HCT116 (cell line): ENCODE measurements at regions not wholly inside any gene's neighbourhood (a gene's known extent, or its start where the extent isn't known, plus 50 kb on each side); places are given as distances from the start of the nearest gene placed in this dataset.

Experiments used
- ATAC-seq: fragments of 200-7000 bp; cut with Tn5 transposase; 2 replicates; pipeline ENCODE4 v1.9.1; 2020; ENCODE audit warnings: mild to moderate bottlenecking, moderate library complexity
- BruUV-seq: library from RNA; stranded (reverse); fragments of 400-500 nt; replicated peaks from 2 replicates; lab custom pipeline; 2021; lab: Mats Ljungman, UMichigan
- CTCF ChIA-PET: fragments of 300-600 bp; sonication (Branson Sonifier 250); formaldehyde crosslinking; loops from one replicate; lab custom pipeline; 2021; ENCODE audit warnings: antibody characterized with exemption; lab: Charles Lee
- POLR2A ChIA-PET: fragments of 300-600, 350-600 bp; sonication (Branson Sonifier 250); formaldehyde crosslinking; loops from one replicate; lab custom pipeline; 2021; ENCODE audit warnings: antibody characterized with exemption; lab: Charles Lee
- RAD21 ChIA-PET, 2 experiments: fragments of 300-600 bp; sonication (Branson Sonifier 250); formaldehyde crosslinking; loops; one replicate each; lab custom pipeline; 2023; ENCODE audit warnings: low total read pairs in 2 of 2; ENCODE audit not compliant: uncharacterized antibody in 2 of 2, unreplicated experiment in 2 of 2, low non-redundant PET in 1 of 2; lab: Charles Lee
- DNase-seq: peaks from one replicate; pipeline ENCODE4 v3.0.0-alpha.2; 2010; ENCODE audit warnings: low read depth, low spot score
- H2AFZ ChIP-seq: fragments of 200-600 bp; shearing (Covaris generic), sonication (generic); 2 replicates; pipeline ENCODE4 v1.6.1; 2017; ENCODE audit warnings: low read depth, mixed run types, mixed read lengths, antibody characterized with exemption, low read length; ENCODE audit not compliant: poor library complexity, severe bottlenecking
- H3K27ac ChIP-seq: 2 replicates; pipeline ENCODE4 v1.5.1; 2012; ENCODE audit warnings: low read depth, low read length
- H3K27me3 ChIP-seq: fragments of 200-600 bp; sonication (generic); 2 replicates; pipeline ENCODE4 v1.6.1; 2016; ENCODE audit warnings: mixed run types, low read length, mixed read lengths; ENCODE audit not compliant: insufficient read depth
- H3K36me3 ChIP-seq, 2 experiments: fragments of 200-500 bp in 1 of 2; fragments of 200-600 bp in 1 of 2; sonication (Bioruptor generic) in 1 of 2; sonication (generic) in 1 of 2; 2 replicates each; pipeline versions ENCODE4 v1.5.1 to v1.6.1; 2014 to 2016; ENCODE audit warnings: low read length in 2 of 2, inconsistent platforms in 1 of 2, mixed read lengths in 1 of 2, mixed run types in 1 of 2; ENCODE audit not compliant: insufficient read depth in 2 of 2, control insufficient read depth in 1 of 2
- H3K4me1 ChIP-seq, 2 experiments: fragments of 200-600 bp in 1 of 2; sonication (generic) in 1 of 2; 2 replicates each; pipeline versions ENCODE4 v1.5.1 to v1.6.1; 2012 to 2017; ENCODE audit warnings: low read length in 2 of 2, inconsistent platforms in 1 of 2, mild to moderate bottlenecking in 1 of 2, mixed read lengths in 1 of 2, mixed run types in 1 of 2, moderate library complexity in 1 of 2; ENCODE audit not compliant: insufficient read depth in 2 of 2, control insufficient read depth in 1 of 2
- H3K4me2 ChIP-seq: fragments of 200-600 bp; sonication (generic); 2 replicates; pipeline ENCODE4 v1.6.1; 2017; ENCODE audit warnings: mixed run types, low read length, mixed read lengths
- H3K4me3 ChIP-seq, 2 experiments: fragments of 200-600 bp in 1 of 2; sonication (generic) in 1 of 2; replicated peaks in 1 of 2; 2 replicates each; pipeline ENCODE4 v1.5.1; 2011 to 2016; ENCODE audit warnings: low read length in 2 of 2, control low read depth in 1 of 2, low read depth in 1 of 2, mild to moderate bottlenecking in 1 of 2, mixed read lengths in 1 of 2, mixed run types in 1 of 2
- H3K79me2 ChIP-seq: fragments of 200-600 bp; sonication (generic); 2 replicates; pipeline ENCODE4 v1.6.1; 2017; ENCODE audit warnings: mild to moderate bottlenecking, mixed run types, low read length, moderate library complexity, mixed read lengths; ENCODE audit not compliant: insufficient read depth
- H3K9ac ChIP-seq: fragments of 200-600 bp; sonication (generic); 2 replicates; pipeline ENCODE4 v1.6.1; 2016; ENCODE audit warnings: low read length, mixed read lengths
- H3K9me2 ChIP-seq: fragments of 200-600 bp; sonication (generic), shearing (Covaris generic); 2 replicates; pipeline ENCODE4 v1.6.1; 2017; ENCODE audit warnings: mixed run types, mild to moderate bottlenecking, moderate library complexity; ENCODE audit not compliant: insufficient read depth
- H3K9me3 ChIP-seq, 2 experiments: fragments of 200-500 bp in 1 of 2; fragments of 200-600 bp in 1 of 2; sonication (Bioruptor generic) in 1 of 2; sonication (generic) in 1 of 2; 2 replicates each; pipeline ENCODE4 v1.6.1; 2014 to 2017; ENCODE audit warnings: low read length in 2 of 2, mixed read lengths in 2 of 2, inconsistent platforms in 1 of 2, low read depth in 1 of 2, mild to moderate bottlenecking in 1 of 2, mixed run types in 1 of 2, moderate library complexity in 1 of 2; ENCODE audit not compliant: control insufficient read depth in 1 of 2, insufficient read depth in 1 of 2
- H4K20me1 ChIP-seq: fragments of 200-600 bp; sonication (generic), shearing (Covaris generic); 2 replicates; pipeline ENCODE4 v1.6.1; 2017; ENCODE audit warnings: mixed run types, mild to moderate bottlenecking, moderate library complexity; ENCODE audit not compliant: insufficient read depth
- EGR1 ChIP-seq: IDR thresholded peaks from 2 replicates; pipeline ENCODE4 v1.6.1; 2012; ENCODE audit warnings: low read depth
- EZH2 ChIP-seq: fragments of 200-600 bp; sonication (generic); IDR thresholded peaks from 2 replicates; pipeline ENCODE4 v1.6.1; 2017; ENCODE audit warnings: antibody characterized with exemption, mixed run types
- FOSL1 ChIP-seq: IDR thresholded peaks from 2 replicates; pipeline ENCODE4 v1.6.1; 2012; ENCODE audit warnings: low read depth
- SP1 ChIP-seq: IDR thresholded peaks from 2 replicates; pipeline ENCODE4 v1.6.1; 2012; ENCODE audit warnings: low read depth
- YY1 ChIP-seq: IDR thresholded peaks from 2 replicates; pipeline ENCODE4 v1.6.1; 2011; ENCODE audit warnings: low read length, low read depth, moderate library complexity, mild to moderate bottlenecking; ENCODE audit not compliant: insufficient replicate concordance; ENCODE audit errors: extremely low read depth
- ZFX ChIP-seq: fragments of 450-650 bp; IDR thresholded peaks from 2 replicates; pipeline ENCODE4 v1.6.1; 2017
- ZNF274 ChIP-seq: fragments of 200-500 bp; sonication (Bioruptor generic); IDR thresholded peaks from 2 replicates; pipeline ENCODE4 v1.6.1; 2014; ENCODE audit warnings: mild to moderate bottlenecking, low read depth, low read length, inconsistent platforms
- intact Hi-C: fragments of 100-400 bp; cut with micrococcal nuclease; formaldehyde crosslinking; loops from 2 replicates; pipeline ENCODE4 v1.10.0; 2022
- TF ChIP-seq, protein P1 (sequence below): IDR thresholded peaks from 2 replicates; pipeline ENCODE4 v1.6.1; 2012
- TF ChIP-seq, protein P2 (sequence below): IDR thresholded peaks from 2 replicates; pipeline ENCODE4 v1.6.1; 2012

DNA sequence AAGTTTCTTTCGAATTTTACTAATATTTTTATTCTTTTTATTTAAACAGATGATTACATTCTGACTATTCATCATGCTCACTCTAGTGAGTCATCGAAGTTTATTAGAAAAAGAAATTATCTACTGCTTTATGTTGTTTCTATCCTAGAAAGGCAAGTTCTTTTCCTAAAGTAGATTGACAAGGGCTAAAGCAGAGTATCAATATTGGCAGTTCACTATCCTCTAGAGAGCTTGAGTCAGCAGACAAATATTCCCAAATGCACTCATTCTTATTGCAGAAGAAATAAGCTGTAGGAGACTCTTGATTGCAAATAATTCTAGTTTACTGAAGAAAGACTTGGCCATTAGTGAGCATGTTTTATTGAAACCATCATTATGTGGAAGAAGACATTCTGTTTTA lies 911.8 kb downstream of the CENPC start:
- Histone ChIP-seq H3K9me2 (no peaks in the 10 kb centered on the region), H3K36me3 (no peaks in the 10 kb centered on the region), H3K4me2 (no peak overlapping the region), H3K79me2 (no peaks in the 10 kb centered on the region), H3K4me1 (no peaks in the 10 kb centered on the region), H3K27me3 (no peaks in the 10 kb centered on the region), H3K9me3 (peaks cover 10 to 23% of the 10 kb centered on the region in 2 experiments; a peak in 2 of 4 replicates), H3K27ac (no peak overlapping the region), H3K4me3 (no peak overlapping the region), H2AFZ (no peak overlapping the region)
- ATAC-seq (no peak), DNase-seq (no peak)
- ChIA-PET RAD21 (no interaction called here), POLR2A (no interaction called here)
- no TSS peak for BruUV-seq
- intact Hi-C loops = no loop called here
- TF ChIP-seq ZFX (no peak), ZNF274 (no peak)
- TF ChIP-seq, protein P1, sequence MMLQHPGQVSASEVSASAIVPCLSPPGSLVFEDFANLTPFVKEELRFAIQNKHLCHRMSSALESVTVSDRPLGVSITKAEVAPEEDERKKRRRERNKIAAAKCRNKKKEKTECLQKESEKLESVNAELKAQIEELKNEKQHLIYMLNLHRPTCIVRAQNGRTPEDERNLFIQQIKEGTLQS = no peak
- TF ChIP-seq, protein P2, sequence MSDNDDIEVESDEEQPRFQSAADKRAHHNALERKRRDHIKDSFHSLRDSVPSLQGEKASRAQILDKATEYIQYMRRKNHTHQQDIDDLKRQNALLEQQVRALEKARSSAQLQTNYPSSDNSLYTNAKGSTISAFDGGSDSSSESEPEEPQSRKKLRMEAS = no peak
- TF ChIP-seq, all 23 proteins: peak for 0
- Histone ChIP-seq H3K9ac (no peak overlapping the region), H4K20me1 (no peaks in the 10 kb centered on the region)
- CTCF ChIA-PET = no interaction called here

DNA sequence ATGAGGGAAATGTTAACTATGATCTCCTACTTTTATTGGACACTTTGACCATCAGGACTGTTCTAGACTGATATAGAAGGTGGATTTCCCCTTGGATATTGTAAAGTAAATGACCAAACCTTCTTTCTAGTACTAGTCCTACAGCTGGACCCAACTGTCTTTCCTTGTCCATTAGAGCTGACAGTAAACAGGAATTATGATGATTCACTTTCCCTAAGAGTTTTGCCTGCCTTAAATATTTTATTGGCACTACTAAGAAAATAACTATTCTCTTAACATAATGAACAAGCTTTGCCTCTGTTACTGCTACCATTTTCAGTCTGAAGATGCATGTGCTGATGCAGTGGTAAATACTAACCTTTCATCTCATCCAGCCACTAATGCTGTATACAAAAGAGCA lies 915.4 kb downstream of the CENPC start:
- POLR2A ChIA-PET = no interaction called here
- no peak for DNase-seq
- no peak for ATAC-seq
- no peak overlapping the region for H3K4me3 ChIP-seq
- H4K20me1 ChIP-seq = no peaks in the 10 kb centered on the region
- H3K27ac ChIP-seq = no peak overlapping the region
- no peak overlapping the region for H2AFZ ChIP-seq
- H3K9me3 ChIP-seq = peaks cover 5 to 23% of the 10 kb centered on the region in 2 experiments; a peak in 2 of 4 replicates
- no peaks in the 10 kb centered on the region for H3K4me1 ChIP-seq
- no peaks in the 10 kb centered on the region for H3K9me2 ChIP-seq
- TF ChIP-seq FOSL1 (no peak), ZFX (no peak), YY1 (no peak), SP1 (no peak), EGR1 (no peak), EZH2 (no peak)
- TF ChIP-seq, protein P1 = no peak
- H3K79me2 ChIP-seq = no peaks in the 10 kb centered on the region
- intact Hi-C loops = no loop called here
- H3K27me3 ChIP-seq = no peaks in the 10 kb centered on the region
- no peak overlapping the region for H3K4me2 ChIP-seq
- no peaks in the 10 kb centered on the region for H3K36me3 ChIP-seq
- H3K9ac ChIP-seq = no peak overlapping the region
- CTCF ChIA-PET = no interaction called here
- no TSS peak for BruUV-seq
- RAD21 ChIA-PET = no interaction called here
